ENCODE measurements at regions not wholly inside any gene's neighbourhood (a gene's known extent, or its start where the extent isn't known, plus 50 kb on each side); places are given as distances from the start of the nearest gene placed in this dataset.
"Not testable (repeated sequence)": the region's sequence is repeated elsewhere in the genome, so short reads cannot be mapped to it uniquely, and the experiment has no call there.

- no peak for DNase-seq (ENCODE audit: low read depth in 4 of 4, low spot score in 3 of 4)
These were observed 313.9 kb upstream of the GRID2 start for GRCh38 chr4:91989914-91990313.

GRCh38 chr4:91990726-91991125, 313.0 kb upstream of the GRID2 start:
- DNase-seq (ENCODE audit: low read depth in 4 of 4, low spot score in 3 of 4): no peak

GRCh38 chr4:91997045-91997444, 306.7 kb upstream of the GRID2 start:
- no peak for DNase-seq (ENCODE audit: low read depth in 4 of 4, low spot score in 3 of 4)

GRCh38 chr4:92012899-92013867, 290.6 kb upstream of the GRID2 start:
- DNase-seq (ENCODE audit: low read depth in 4 of 4, low spot score in 3 of 4): no peak

GRCh38 chr4:92014067-92014466, 289.7 kb upstream of the GRID2 start:
- no peak for DNase-seq (ENCODE audit: low read depth in 4 of 4, low spot score in 3 of 4)

GRCh38 chr4:92021203-92021602, 282.6 kb upstream of the GRID2 start:
- no peak for DNase-seq (ENCODE audit: low read depth in 4 of 4, low spot score in 3 of 4)

GRCh38 chr4:92021788-92022187, 282.0 kb upstream of the GRID2 start:
- no peak for DNase-seq (ENCODE audit: low read depth in 4 of 4, low spot score in 3 of 4)

- DNase-seq (ENCODE audit: low read depth in 4 of 4, low spot score in 3 of 4): not testable (repeated sequence)
These were observed 274.9 kb upstream of the GRID2 start for GRCh38 chr4:92028830-92029229.

- DNase-seq (ENCODE audit: low read depth in 4 of 4, low spot score in 3 of 4): no peak
These were observed 271.9 kb upstream of the GRID2 start for GRCh38 chr4:92031825-92032224.

- DNase-seq (ENCODE audit: low read depth in 4 of 4, low spot score in 3 of 4): no peak
These were observed 268.1 kb upstream of the GRID2 start for GRCh38 chr4:92035666-92036065.

- DNase-seq (ENCODE audit: low read depth in 4 of 4, low spot score in 3 of 4): no peak
These were observed 258.0 kb upstream of the GRID2 start for GRCh38 chr4:92045718-92046117.

- DNase-seq (ENCODE audit: low read depth in 4 of 4, low spot score in 3 of 4): no peak
These were observed 256.4 kb upstream of the GRID2 start for GRCh38 chr4:92047209-92047875.

- DNase-seq (ENCODE audit: low read depth in 4 of 4, low spot score in 3 of 4): no peak
These were observed 252.9 kb upstream of the GRID2 start for GRCh38 chr4:92050875-92051274.

- DNase-seq (ENCODE audit: low read depth in 4 of 4, low spot score in 3 of 4): no peak
These were observed 244.2 kb upstream of the GRID2 start for GRCh38 chr4:92059615-92060014.

GRCh38 chr4:92060333-92060732, 243.4 kb upstream of the GRID2 start:
- DNase-seq (ENCODE audit: low read depth in 4 of 4, low spot score in 3 of 4): no peak

GRCh38 chr4:92064574-92064973, 239.2 kb upstream of the GRID2 start:
- DNase-seq (ENCODE audit: low read depth in 4 of 4, low spot score in 3 of 4): no peak

- DNase-seq (ENCODE audit: low read depth in 4 of 4, low spot score in 3 of 4): no peak
These were observed 237.3 kb upstream of the GRID2 start for GRCh38 chr4:92066485-92066884.

- DNase-seq (ENCODE audit: low read depth in 4 of 4, low spot score in 3 of 4): no peak
These were observed 232.2 kb upstream of the GRID2 start for GRCh38 chr4:92071587-92071986.

GRCh38 chr4:92074839-92075238, 228.9 kb upstream of the GRID2 start:
- DNase-seq (ENCODE audit: low read depth in 4 of 4, low spot score in 3 of 4): no peak

- no peak for DNase-seq (ENCODE audit: low read depth in 4 of 4, low spot score in 3 of 4)
These were observed 212.9 kb upstream of the GRID2 start for GRCh38 chr4:92090887-92091286.

GRCh38 chr4:92091335-92091734, 212.4 kb upstream of the GRID2 start:
- no peak for DNase-seq (ENCODE audit: low read depth in 4 of 4, low spot score in 3 of 4)

- no peak for DNase-seq (ENCODE audit: low read depth in 4 of 4, low spot score in 3 of 4)
These were observed 203.9 kb upstream of the GRID2 start for GRCh38 chr4:92099861-92100260.

Measured in right renal pelvis (tissue), 4 donors.